AML-193 (cell line): ENCODE measurements at regions not wholly inside any gene's neighbourhood (a gene's known extent, or its start where the extent isn't known, plus 50 kb on each side); places are given as distances from the start of the nearest gene placed in this dataset.

Source experiments
- DNase-seq, 2 experiments: peaks; one replicate each; lab custom pipeline; 2025; lab: John Stamatoyannopoulos, UW

DNA sequence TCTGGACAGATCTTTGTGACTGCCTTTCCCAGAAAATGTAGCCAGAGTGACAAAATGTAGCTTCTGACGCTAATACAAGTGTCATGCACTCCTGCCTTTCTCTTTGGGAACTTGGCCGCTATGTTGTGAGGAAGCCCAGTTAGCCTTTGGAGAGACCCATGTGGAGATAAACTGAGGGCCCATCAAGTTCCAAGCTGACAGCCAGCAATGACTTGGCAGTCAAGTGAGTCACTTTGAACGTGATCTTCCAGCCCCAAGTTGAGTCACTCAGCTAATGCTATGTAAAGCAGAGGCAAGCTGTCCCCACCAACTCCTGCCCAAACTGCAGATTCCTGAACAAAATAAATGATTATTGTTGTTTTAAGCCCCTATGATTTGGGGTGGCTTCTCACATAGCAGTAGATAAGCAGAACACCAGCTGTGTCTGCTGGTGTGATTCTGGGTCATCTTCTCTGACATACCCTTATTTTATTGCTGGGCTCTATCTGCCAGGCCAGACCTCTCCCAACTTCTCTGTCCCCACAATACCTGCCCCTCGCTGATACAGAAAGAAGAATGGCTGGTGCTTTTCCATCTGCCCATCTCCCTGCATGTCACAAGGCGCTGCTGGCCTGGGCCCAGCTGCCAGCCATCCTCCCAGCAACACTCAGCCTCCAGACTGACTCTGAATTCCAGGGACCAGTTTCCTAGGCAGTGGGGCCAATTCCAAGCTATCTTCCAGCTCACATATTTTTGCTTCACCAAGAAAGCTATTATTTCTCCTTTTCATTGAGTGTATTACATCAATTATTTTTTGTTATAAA lies 274.8 kb downstream of the LRFN2 start:
- no peak for DNase-seq

DNA sequence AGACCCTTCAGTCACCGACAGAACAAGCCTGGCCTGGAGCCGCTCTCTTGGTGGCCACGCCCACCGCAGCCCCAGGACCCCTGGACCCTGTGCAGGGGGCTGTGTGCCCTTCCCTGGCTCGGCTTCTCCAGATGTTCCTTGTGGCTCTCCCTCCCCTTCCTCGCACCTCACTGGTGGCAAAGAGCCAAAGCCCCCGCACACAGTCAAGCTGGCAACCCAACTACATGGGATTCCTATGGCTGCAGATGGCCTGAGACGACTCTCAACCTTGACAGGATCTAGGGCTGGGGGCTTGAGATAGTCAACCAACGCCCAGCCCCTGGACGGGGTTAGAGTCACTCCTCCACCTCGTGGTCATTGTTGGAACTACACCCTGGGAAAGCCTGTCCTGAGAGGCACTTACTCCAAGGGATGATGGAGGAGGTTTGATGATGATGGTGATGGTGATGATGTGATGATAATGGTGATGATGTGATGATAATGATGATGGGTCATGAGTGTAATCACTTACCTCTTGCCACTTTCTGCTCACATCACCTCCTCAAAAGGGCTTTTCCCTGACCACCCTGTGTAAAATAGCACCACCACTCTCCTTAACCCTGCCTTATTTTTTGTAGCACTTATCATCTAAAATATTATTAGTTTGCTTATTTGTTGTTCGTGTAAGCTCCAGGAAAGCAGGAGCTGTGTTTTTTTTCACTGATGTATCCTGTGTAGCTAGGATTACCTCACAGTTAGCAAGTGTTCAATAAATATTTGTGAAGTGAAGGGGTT lies 278.4 kb downstream of the LRFN2 start:
- DNase-seq = peak; percentile 15 to 31

DNA sequence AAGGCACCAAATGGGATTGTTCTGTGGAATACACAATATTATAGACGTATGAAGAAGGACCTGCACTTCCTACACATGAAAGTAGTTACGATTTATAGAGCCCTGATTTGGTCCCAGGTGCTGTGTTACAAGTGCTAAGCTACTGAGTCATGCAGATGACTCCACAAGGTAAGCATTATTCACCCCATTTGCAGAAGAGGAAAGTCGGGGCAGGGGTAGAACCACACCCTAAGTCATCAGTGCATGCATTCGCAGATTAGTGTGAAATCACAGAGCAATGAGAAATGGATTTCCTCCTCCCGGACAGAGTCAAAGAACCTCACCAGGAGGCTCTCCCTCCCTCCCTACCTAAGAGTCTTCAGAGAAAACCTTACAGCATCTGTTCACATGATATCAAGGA lies 279.5 kb downstream of the LRFN2 start:
- DNase-seq = no peak

DNA sequence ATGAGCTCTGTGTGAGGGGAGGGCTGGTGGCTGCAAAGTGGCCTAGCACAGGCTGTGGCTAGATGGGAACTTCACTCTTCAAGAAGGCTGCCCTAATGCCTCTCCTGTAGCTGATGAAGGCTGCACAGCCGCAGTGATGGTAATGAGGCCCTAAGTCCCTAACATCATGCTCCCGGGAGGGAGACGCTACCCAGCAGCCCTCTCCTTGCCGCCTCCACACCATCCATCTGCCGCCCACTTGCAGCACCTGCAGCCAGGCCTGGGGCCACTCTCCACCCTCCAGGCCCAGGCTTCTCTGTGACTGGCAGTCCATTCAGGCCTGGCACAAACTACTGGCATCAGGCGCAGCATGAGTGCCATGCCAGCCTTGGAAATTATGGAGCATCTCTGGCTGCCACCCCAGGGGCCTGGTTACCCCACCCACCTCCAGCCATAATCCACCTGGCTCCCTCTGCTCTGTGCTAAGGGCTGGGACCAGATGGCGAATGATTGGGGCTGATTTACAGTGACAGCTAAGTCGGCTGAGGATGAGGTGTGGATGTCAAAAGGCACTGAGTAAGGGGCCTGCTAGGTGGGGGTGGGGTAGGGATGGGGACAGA lies 284.2 kb downstream of the LRFN2 start:
- no peak for DNase-seq

DNA sequence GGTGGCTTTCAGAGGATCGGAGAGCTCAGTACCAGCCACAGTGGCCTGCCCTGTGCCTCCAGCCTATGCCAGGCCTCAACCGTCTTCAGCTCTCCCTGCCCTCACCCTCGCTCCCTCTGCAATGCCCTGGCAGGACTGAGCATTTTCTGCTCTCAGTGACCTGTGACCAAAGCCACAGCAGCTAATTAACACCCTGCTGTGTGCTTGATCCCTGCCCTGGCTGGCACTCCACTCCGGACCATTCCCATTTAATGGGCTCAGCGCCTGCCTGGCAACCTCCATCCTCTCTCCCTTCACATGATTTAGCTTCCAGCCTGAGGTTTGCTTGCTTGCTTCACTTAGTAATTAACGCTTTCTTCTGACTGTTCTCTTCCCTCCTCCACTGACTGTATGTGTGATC lies 287.5 kb downstream of the LRFN2 start:
- no peak for DNase-seq

DNA sequence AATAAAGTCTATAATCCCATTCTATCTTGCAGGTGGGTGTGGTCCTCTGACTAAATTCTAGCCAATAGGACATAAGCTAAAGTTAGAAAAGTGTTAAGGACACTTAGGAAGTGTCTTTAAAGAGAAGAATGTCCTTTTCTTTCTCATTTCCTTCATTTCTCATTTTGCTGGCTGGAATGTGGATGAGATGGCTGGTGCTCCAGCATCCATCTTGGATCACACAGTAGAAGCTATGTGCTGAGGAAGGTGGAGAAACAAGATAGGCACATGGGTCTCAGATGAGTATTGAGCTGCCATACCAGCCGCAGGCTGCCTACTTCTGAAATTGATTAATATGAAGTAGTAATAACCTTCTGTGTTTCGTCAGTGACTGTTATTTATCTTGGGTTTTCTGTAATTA lies 289.0 kb downstream of the LRFN2 start:
- DNase-seq = no peak

DNA sequence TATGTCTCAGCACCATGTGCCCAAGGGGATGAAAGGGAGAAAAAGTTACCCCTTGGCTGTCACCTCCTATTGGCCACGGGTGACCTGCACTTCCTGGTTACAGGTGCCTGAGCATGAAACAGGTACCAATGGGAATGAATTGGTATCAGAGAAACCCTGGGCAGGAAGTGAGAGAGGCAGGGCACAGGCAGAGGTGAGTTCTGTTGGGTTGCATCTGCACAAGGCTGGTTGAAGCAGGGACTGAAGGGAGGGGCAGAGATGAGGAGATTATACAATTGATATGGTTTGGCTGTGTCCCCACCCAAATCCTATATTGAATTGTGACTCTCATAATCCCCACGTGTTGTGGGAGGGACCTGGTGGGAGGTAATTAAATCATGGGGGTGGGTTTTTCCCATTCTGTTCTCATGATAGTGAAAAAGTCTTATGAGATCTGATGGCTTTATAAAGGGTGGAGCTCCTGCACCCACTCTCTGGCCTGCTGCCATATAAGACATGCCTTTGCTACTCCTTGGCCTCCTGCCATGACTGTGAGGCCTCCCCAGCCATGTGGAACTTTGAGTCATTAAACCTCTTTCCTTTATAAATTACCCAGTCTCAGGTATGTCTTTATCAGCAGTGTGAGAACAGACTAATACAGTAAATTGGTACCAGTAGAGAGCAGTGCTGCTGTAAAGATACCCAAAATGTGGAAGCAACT lies 291.8 kb downstream of the LRFN2 start:
- DNase-seq = no peak

DNA sequence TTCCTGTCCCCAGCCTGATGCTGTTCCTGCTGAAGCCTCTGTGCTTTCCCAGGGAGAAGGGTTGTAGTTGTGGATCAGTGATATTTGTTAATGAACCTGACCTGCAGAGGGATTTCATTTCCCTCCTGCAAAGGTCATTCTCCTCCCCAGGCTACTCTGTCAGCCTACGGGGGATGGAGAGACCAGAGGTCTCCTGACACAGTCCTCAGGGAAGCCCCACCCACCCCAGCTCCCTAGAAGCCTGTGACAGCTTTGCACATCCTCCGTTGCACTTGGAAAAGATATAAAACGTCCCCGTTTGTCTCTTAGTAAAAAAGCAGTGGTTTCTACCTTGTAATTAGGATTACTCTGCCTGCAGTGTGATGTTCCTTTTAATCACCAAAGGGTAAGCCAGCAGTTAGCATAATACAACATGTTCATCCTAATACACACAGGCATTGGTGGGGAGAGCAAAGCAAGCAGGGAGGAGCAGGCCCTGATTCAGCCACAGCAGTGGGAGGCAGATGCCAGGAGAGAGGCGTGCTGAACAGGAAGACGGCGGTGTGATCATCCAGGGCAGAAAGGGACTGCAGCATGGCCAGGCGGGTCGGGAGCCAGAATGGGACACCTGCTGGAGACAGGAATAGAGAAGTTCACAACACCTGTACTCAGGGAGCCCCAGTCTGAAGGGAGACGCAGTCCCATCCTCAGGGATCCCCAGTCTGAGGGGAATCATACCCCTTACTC lies 293.5 kb downstream of the LRFN2 start:
- no peak for DNase-seq

DNA sequence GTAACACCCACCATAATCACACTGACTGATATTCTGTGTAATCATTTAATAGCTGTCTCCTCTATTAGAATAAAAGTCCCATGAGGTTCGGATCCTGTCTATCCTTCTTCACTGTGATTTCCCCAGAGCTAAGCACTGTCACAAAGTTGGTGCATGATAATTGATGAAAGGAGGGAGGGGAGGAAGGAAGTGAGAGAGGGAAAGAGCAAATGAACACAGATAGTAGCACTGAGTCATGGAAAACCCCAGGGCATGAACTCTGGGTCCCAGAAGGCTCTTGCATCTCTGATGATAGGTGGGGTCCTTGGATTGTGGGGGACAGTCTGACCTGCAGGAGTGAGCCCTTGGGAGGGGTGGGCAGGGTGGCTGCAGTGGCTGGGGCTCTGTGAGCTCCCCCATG lies 294.1 kb downstream of the LRFN2 start:
- no peak for DNase-seq

DNA sequence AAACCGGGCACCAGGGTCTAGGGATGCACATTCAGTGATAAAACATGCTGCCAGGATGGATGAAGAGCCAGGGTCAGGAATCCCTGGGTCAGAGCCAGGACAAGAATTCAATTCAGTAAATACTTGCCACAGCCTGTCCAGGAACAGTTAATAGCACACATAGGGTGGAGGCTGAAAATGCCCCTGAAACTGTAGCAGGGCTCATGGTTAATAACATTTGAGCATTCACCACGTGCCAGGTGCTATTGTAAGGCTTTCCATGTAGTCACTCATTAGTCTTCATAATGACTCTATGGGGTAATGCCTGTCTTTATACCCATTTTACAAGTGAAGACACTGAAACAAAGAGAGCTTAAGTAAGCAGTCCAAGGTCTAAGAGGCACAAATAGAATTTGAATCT lies 296.3 kb downstream of the LRFN2 start:
- no peak for DNase-seq

DNA sequence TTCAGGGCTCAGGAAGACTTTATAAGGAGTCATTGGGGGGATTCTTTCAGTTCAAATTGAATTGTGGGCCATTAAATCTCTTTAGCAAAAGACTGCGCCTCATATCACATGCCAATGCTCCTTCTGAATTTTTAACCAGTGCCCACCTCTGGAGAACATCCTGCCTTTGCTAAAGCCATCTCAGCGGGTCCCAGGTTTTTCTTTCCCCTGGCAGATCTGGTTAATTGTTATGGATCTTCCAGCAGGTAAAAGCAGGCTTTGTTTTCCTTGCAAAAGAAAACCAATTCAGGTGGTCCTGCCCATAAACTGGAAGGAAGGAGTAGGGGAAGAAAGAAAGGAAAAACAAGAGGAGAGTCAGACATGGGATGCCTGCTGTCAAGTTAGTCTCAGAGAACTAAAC lies 298.2 kb downstream of the LRFN2 start:
- DNase-seq = no peak

DNA sequence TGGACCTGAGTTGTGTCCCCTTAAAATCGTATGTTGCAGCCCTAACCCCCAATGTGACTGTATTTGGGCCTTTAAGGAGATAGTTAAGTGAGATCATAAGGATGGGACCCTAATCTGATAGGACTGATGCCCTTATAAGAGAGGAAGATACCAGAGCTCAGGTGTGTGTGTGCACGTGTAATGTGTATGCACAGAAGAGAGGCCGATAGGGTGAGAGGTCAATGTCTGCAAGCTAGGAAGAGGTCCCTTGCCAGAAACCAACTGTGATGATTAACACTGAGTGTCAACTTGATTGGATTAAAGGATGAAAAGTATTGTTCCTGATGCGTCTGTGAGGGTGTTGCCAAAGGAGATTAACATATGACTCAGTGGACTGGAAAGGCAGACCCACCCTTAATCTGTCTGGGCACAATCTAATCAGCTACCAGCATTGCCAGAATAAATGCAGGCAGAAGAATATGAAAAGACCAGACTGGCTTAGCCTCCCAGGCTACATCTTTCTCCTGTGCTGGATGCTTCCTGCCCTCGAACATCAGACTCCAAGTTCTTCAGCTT lies 299.8 kb downstream of the LRFN2 start:
- no peak for DNase-seq

DNA sequence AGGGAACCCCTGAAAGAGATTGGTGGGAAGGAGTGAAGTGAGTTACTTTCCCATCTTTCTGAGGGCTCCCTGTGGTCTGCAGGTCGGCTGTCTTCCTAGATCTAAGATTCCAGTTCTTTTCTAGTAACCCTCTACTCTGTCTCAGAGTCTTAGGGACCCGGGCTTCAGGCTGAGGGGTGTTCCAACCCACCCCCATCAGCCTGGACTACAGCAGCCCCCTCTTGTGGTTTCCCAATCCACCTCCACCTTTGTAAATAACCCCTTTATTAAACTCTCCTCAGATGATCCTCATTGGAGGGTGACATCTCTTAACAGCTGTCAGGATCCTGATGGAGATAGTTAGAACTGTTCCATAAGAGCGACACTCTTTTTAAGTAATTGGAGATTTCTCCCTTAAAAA lies 300.4 kb downstream of the LRFN2 start:
- no peak for DNase-seq

DNA sequence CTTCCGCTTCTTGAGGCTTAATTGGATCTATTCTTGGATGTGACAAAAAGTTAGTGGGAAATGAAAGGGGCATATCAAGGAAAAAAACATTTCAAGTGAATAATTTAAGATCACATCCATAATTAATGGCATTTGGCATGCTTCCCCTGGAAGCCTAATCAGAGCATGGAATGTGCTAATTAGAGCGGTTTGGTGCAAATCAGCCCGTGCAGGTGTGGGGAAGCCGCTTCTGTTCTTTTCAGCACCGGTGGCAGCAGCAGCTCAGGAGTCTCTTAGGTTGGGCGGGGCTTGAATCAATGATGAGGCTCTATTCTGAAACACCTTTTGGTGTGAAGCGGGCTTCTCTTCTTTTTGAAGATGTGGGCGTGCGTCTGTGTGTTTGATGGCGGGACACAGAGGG lies 301.2 kb downstream of the LRFN2 start:
- no peak for DNase-seq

DNA sequence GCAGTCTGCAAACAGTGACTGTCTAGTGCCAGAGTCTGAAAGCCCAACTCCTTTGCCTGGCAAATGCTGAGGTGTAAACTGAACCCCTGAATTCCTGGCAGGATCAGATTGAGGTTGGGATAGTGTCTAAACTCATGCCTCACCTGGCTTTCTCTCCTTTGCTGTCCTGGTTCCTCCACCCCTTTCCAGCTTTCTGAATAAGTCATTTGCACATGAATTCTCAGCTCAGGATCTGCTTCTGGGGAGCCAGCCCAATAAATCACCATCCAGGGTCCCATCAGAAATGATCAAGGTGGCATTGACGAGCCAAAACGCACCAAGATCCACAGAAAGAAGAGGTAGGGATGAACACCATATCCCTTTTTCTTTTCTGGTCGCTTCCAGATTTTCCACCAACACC lies 301.6 kb downstream of the LRFN2 start:
- no peak for DNase-seq

DNA sequence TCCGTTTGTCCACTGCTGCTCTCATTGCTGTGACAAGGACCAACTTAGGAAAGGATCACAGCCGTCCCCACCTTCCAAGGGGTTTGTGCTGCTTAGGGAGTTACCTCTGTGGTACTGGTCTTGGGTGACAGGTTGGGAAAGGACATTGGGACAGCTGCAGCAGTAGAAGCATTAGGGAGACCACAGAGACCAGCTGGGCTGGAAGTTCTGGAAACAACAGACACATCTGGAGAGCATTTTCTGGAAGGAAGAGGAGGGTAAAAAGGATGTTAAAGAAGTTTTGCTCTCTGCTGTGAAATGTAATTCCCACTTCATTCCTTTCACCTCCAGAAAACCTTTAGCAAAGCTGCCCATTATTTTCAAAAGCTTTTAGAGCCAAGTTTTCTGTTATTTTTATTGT lies 304.2 kb downstream of the LRFN2 start:
- DNase-seq = no peak

DNA sequence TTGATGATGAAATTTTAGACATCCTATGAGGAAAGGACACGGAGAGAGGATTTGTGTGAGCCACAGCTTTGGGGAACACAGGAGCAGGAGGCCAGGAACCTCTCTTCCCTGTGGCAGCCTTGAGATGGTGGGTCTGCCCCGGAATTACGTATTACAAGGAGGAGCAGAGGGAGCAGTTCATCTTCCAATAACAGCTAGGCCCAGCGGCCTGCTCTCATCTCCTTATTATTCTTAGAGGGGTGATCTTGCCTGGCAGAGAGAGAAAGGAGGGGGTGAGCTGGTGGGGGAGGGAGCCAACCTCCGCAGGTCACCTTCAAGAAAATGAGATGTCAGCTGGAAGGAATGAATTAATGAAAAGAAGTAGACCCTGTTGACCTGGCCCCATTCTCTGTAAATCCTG lies 305.8 kb downstream of the LRFN2 start:
- DNase-seq = no peak

DNA sequence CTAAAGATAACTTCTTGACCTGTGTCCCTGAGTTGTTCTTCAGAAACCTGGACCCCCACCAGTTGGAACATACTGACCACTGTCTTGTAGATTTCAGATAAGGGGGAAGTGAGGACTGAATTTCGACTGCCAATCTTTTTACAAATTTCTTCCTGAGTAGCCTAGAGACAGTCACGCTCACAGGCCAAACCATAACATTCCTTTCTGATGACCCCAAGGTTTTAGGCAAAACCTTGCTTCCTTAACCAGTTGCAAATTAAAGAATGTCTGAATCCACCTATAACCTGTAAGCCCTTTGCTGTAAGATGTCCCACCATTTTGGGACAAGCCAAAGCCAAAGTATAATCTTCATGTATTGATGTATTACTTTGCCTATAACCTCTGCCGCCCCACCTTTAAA lies 306.9 kb downstream of the LRFN2 start:
- DNase-seq = no peak

DNA sequence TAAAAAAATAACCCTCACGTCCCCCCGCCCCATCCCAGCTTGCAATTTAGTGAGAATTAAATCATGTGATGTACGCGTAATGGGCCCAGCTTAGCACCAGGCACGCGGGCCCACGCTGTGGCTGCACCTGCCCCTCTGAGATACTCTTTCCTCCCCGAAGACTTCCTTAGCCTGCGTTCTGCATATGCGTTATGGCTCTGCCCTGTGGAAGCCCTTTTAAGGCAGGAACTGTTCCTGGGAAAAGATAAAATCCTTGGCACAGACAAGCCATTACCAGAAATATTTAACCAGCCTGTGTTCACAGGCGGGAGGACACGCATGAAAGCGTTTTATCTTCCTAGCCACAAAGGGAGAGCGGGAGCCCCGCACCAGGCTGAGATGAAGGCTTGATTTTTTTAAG lies 311.0 kb downstream of the LRFN2 start:
- no peak for DNase-seq

DNA sequence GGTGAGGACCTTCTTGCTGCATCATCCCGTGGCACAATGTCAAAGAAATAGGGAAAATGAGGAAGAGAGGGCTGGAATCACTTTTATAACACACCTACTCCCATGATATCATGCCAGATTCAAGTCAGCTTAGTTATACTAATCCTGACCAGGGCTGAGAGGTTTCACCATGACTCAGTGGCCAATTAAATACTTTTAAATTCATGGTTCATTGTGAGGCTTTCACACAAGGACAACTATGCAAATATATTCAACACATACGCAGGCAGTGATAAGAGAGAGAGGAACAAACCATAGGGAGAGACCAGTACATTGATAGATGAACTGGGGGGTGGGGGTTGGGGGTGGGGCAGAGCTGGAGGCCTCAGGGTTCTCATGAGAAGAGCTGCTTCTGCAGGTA lies 313.1 kb downstream of the LRFN2 start:
- no peak for DNase-seq

DNA sequence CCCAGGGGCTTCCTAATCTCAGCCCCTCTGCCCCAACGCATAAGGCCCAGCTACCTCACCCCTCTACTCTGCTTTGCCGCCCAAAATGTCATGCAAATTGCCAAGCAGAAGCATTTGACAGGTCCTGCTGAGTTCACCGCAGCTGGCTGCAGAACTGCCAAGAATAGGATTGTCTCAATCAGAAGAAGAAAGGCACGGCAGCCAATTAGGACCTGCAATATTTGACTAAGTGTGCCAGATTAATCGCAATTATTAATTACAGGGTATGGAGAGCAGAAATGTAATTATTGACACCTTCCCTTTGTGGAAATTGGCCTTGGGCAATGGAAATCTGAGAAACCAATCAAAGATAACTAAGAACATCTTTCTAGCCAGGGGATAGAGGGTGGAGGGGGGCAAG lies 318.6 kb downstream of the LRFN2 start:
- no peak for DNase-seq

DNA sequence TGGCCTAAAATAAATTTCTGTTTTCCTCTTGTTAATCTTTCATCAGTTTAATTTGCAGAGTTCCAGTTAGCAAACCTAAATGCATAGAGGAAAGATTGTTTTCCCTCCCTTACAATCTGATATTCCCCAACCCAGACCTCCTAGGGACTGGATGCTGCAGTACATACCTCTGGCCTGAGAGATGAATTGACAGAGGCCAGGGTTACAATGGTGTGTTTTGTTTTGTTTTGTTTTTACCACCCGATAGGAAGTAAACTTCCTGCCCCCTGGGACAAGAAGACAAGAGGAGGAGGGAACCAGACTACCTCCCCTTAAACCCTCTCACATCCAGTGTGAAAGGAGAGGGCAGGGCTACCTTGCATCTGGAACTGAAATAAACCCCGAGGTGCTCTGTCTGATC lies 319.0 kb downstream of the LRFN2 start:
- no peak for DNase-seq
